ENCODE measurements at regions not wholly inside any gene's neighbourhood (a gene's known extent, or its start where the extent isn't known, plus 50 kb on each side); places are given as distances from the start of the nearest gene placed in this dataset.

DNA sequence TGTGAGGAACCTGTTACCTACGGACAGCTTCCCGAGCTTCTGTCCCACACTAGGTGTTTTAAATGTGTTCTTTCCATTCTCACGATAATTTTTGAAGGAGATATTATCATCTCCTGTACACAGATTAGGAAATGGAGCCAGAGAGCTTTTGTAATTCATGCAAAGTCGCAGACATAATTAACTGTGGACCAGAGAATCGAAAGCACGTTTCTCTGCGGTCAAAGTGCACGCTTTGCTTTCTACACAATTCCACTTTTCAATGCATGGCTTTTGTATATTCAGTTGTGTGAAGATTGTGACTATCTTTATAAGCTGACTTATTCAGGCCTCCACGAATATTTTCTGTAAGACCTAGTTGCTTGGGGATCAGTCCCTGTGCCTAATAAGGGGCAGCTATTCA, 81.7 kb upstream of the SLC10A2 start:
- H3K4me3 ChIP-seq, result no peak overlapping the region
- H3K79me2 ChIP-seq (ENCODE audit: insufficient read depth), result no peaks in the 10 kb centered on the region
- 32 to 34% methylated on average over 9 of the region's 9 CpGs for WGBS, 2 experiments (ENCODE audit: low coverage in 1 of 2, low lambda C conversion rate in 2 of 2, missing lambda C conversion rate in 2 of 2)
- no peak overlapping the region for H3K9ac ChIP-seq
- no peaks in the 10 kb centered on the region for H3K36me3 ChIP-seq (ENCODE audit: low read depth)
- no peak overlapping the region for H3K4me2 ChIP-seq (ENCODE audit: unreplicated experiment)
- TF ChIP-seq EZH2phosphoT487 (IDR thresholded peaks at IDR 0.05; ENCODE audit: insufficient read depth, low read depth), result no peak
- no peak for TF ChIP-seq EZH2 (IDR thresholded peaks at IDR 0.05; ENCODE audit: insufficient read depth, poor library complexity, severe bottlenecking)
- H3F3A ChIP-seq (ENCODE audit: insufficient read depth), result no peaks in the 10 kb centered on the region
- no peaks in the 10 kb centered on the region for H4K20me1 ChIP-seq (ENCODE audit: insufficient read depth)
- no peaks in the 10 kb centered on the region for H3K9me3 ChIP-seq (ENCODE audit: low read depth)
- in situ Hi-C loops (cut with MboI), result no loop called here
- no peak for DNase-seq
- no peaks in the 10 kb centered on the region for H3K9me2 ChIP-seq (ENCODE audit: insufficient read depth)
- H2AFZ ChIP-seq, result no peak overlapping the region
- H3K27me3 ChIP-seq (replicated peaks; ENCODE audit: insufficient read depth), result no peaks in the 10 kb centered on the region
- H3K27ac ChIP-seq, result no peak overlapping the region
- no peaks in the 10 kb centered on the region for H3K4me1 ChIP-seq (ENCODE audit: insufficient read depth)

DNA sequence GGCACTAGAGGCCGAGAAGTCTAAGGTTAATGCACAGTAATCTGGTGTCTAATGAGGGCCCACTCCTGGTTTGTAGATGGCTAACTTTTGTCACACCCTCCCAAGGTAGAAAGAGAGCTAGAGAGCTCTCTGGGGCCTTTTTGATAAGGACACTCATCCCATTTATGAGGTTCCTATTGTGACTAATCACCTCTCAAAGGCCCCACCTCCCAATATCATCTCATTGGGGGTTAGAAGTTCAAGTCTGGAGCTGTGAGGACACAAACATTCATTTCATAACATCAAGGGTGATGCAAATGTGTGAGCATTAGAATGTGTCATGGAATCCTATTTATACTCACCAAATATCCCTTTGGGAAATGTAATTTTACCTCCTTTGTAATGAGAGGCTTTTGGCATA, 79.2 kb upstream of the SLC10A2 start:
- Histone ChIP-seq H2AFZ (no peak overlapping the region), H3K27ac (no peak overlapping the region), H3K9ac (no peak overlapping the region), H3K9me2 (ENCODE audit: insufficient read depth) (no peaks in the 10 kb centered on the region), H3K36me3 (ENCODE audit: low read depth) (no peaks in the 10 kb centered on the region), H3K4me3 (no peak overlapping the region), H3K27me3 (replicated peaks; ENCODE audit: insufficient read depth) (no peaks in the 10 kb centered on the region), H3K9me3 (ENCODE audit: low read depth) (no peaks in the 10 kb centered on the region), H4K20me1 (ENCODE audit: insufficient read depth) (no peaks in the 10 kb centered on the region), H3F3A (ENCODE audit: insufficient read depth) (no peaks in the 10 kb centered on the region), H3K4me2 (ENCODE audit: unreplicated experiment) (no peak overlapping the region), H3K79me2 (ENCODE audit: insufficient read depth) (no peaks in the 10 kb centered on the region), H3K4me1 (ENCODE audit: insufficient read depth) (no peaks in the 10 kb centered on the region)
- TF ChIP-seq EZH2 (IDR thresholded peaks at IDR 0.05; ENCODE audit: insufficient read depth, poor library complexity, severe bottlenecking) (no peak), EZH2phosphoT487 (IDR thresholded peaks at IDR 0.05; ENCODE audit: insufficient read depth, low read depth) (no peak)
- no peak for DNase-seq
- in situ Hi-C loops (cut with MboI), result no loop called here
- 3 to 22% methylated on average over 1 of the region's 1 CpG for WGBS, 2 experiments (ENCODE audit: low coverage in 1 of 2, low lambda C conversion rate in 2 of 2, missing lambda C conversion rate in 2 of 2)

DNA sequence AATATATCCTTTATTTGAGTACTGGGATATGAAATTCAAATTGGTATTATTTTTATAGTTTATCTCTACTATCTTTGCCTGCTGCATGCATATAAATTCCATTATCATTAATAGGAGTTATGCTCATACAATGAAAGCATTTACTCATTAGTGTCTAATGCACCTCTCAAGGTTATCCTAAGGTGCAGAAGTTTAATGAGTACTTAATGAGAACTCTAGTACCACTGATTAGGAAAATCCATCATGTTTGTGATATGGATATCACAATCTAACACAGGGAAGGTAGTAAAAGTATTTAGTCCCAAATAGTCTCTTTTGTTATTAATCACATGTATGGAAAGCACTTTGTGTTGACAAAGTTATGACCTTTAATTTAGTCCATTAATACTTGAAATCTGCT, 77.2 kb upstream of the SLC10A2 start:
- TF ChIP-seq EZH2phosphoT487 (IDR thresholded peaks at IDR 0.05; ENCODE audit: insufficient read depth, low read depth) (no peak), EZH2 (IDR thresholded peaks at IDR 0.05; ENCODE audit: insufficient read depth, poor library complexity, severe bottlenecking) (no peak)
- H3K4me1 ChIP-seq (ENCODE audit: insufficient read depth), result no peaks in the 10 kb centered on the region

DNA sequence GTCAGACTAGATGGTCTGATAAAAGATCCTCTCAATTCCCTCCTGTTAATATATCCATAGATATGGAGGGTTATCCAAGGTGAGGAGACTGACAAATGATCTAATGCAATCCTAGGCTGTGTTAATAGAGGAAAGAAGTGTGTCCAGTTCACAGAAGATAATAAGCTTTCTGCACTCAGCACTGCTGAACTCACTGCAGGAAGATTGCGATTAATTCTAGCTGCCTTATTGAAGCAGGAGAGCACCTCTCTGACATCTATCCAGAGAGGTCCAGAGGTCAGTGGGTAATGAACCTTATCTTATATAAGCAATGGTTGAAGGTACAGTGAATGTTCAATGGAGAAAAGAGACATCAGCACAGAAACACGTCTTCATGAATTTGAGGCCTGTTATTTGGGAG, 75.9 kb upstream of the SLC10A2 start:
- Histone ChIP-seq H3K9me3 (ENCODE audit: low read depth) (no peaks in the 10 kb centered on the region), H3K36me3 (ENCODE audit: low read depth) (no peaks in the 10 kb centered on the region), H4K20me1 (ENCODE audit: insufficient read depth) (no peaks in the 10 kb centered on the region), H3K27me3 (replicated peaks; ENCODE audit: insufficient read depth) (no peaks in the 10 kb centered on the region), H2AFZ (no peak overlapping the region), H3K79me2 (ENCODE audit: insufficient read depth) (no peaks in the 10 kb centered on the region), H3K9me2 (ENCODE audit: insufficient read depth) (no peaks in the 10 kb centered on the region), H3K9ac (no peak overlapping the region), H3K27ac (no peak overlapping the region), H3F3A (ENCODE audit: insufficient read depth) (no peaks in the 10 kb centered on the region), H3K4me2 (ENCODE audit: unreplicated experiment) (no peak overlapping the region), H3K4me1 (ENCODE audit: insufficient read depth) (no peaks in the 10 kb centered on the region), H3K4me3 (no peak overlapping the region)
- no peak for DNase-seq
- 30% methylated on average over 2 of the region's 2 CpGs for WGBS, 2 experiments (ENCODE audit: low coverage in 1 of 2, low lambda C conversion rate in 2 of 2, missing lambda C conversion rate in 2 of 2)
- TF ChIP-seq EZH2phosphoT487 (IDR thresholded peaks at IDR 0.05; ENCODE audit: insufficient read depth, low read depth) (no peak), EZH2 (IDR thresholded peaks at IDR 0.05; ENCODE audit: insufficient read depth, poor library complexity, severe bottlenecking) (no peak)
- in situ Hi-C loops (cut with MboI), result no loop called here

More for the DNA sequence above, 77.2 kb upstream of the SLC10A2 start:
- Histone ChIP-seq H3K36me3 (ENCODE audit: low read depth) (no peaks in the 10 kb centered on the region), H3K9me2 (ENCODE audit: insufficient read depth) (no peaks in the 10 kb centered on the region), H3K79me2 (ENCODE audit: insufficient read depth) (no peaks in the 10 kb centered on the region), H2AFZ (no peak overlapping the region), H3K9me3 (ENCODE audit: low read depth) (no peaks in the 10 kb centered on the region), H3K27ac (no peak overlapping the region), H3K27me3 (replicated peaks; ENCODE audit: insufficient read depth) (no peaks in the 10 kb centered on the region), H3F3A (ENCODE audit: insufficient read depth) (no peaks in the 10 kb centered on the region), H3K4me3 (no peak overlapping the region), H4K20me1 (ENCODE audit: insufficient read depth) (no peaks in the 10 kb centered on the region), H3K9ac (no peak overlapping the region), H3K4me2 (ENCODE audit: unreplicated experiment) (no peak overlapping the region)
- no peak for DNase-seq
- in situ Hi-C loops (cut with MboI), result no loop called here

DNA sequence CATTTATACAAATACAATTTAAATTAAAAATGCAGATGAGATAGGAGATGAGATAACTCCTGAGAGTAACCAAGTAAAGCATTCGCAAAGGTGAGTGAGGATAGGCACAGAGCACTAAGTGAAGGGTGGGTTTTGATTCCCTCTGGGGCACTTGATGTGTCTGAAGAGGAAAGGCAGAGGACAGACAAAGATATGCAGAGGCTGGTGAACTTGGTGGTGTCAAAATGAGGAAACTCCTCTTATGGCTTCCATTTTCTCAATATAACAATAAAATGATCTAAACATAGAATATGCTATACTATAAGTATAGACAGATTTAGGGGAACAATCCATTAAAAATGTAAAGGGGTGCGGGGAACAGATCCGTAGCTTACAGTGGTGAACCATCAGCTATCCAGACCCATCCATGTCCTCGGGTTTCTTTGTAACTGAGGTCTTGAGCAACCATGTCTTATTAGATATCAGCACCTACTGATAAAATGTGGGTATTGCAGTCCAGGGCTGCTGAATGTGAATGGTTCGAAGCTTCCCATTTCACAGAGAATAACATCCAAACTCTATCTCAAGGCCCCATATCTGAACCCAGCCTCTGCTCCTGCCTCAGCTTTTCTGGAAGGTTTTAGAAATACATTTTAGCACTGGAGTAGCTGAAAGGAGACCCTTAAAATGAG, 73.9 kb upstream of the SLC10A2 start:
- no peak overlapping the region for H3K9ac ChIP-seq
- H2AFZ ChIP-seq, result no peak overlapping the region
- no peaks in the 10 kb centered on the region for H3K4me1 ChIP-seq (ENCODE audit: insufficient read depth)
- H3K79me2 ChIP-seq (ENCODE audit: insufficient read depth), result no peaks in the 10 kb centered on the region
- H3K9me2 ChIP-seq (ENCODE audit: insufficient read depth), result no peaks in the 10 kb centered on the region
- H3K4me2 ChIP-seq (ENCODE audit: unreplicated experiment), result no peak overlapping the region
- H3F3A ChIP-seq (ENCODE audit: insufficient read depth), result no peaks in the 10 kb centered on the region
- no peaks in the 10 kb centered on the region for H3K36me3 ChIP-seq (ENCODE audit: low read depth)
- DNase-seq, result peak; percentile 1
- in situ Hi-C loops (cut with MboI), result no loop called here
- TF ChIP-seq EZH2phosphoT487 (IDR thresholded peaks at IDR 0.05; ENCODE audit: insufficient read depth, low read depth) (no peak), EZH2 (IDR thresholded peaks at IDR 0.05; ENCODE audit: insufficient read depth, poor library complexity, severe bottlenecking) (no peak)
- no peaks in the 10 kb centered on the region for H3K27me3 ChIP-seq (replicated peaks; ENCODE audit: insufficient read depth)
- H3K9me3 ChIP-seq (ENCODE audit: low read depth), result no peaks in the 10 kb centered on the region
- H4K20me1 ChIP-seq (ENCODE audit: insufficient read depth), result no peaks in the 10 kb centered on the region
- H3K27ac ChIP-seq, result no peak overlapping the region
- WGBS, 2 experiments (ENCODE audit: low coverage in 1 of 2, low lambda C conversion rate in 2 of 2, missing lambda C conversion rate in 2 of 2), result 14 to 18% methylated on average over 5 of the region's 5 CpGs
- H3K4me3 ChIP-seq, result no peak overlapping the region
